Brain microvascular endothelial cell (primary cell): ENCODE measurements at regions not wholly inside any gene's neighbourhood (a gene's known extent, or its start where the extent isn't known, plus 50 kb on each side); places are given as distances from the start of the nearest gene placed in this dataset.

Experiments used
- DNase-seq: peaks from one replicate; pipeline ENCODE4 v3.0.0-alpha.2; 2020
- H3K27ac ChIP-seq: fragments of 250-450 bp; sonication (Bioruptor Pico); 2 replicates; pipeline ENCODE4 v1.5.1; 2020; ENCODE audit warnings: mild to moderate bottlenecking, moderate library complexity
- H3K27me3 ChIP-seq: fragments of 250-450 bp; sonication (Bioruptor Pico); replicated peaks from 2 replicates; pipeline ENCODE4 v1.5.1; 2020; ENCODE audit warnings: mild to moderate bottlenecking
- H3K36me3 ChIP-seq: fragments of 250-450 bp; sonication (Bioruptor Pico); replicated peaks from 2 replicates; pipeline ENCODE4 v1.5.1; 2020; ENCODE audit warnings: mild to moderate bottlenecking
- H3K4me3 ChIP-seq: 2 replicates; pipeline ENCODE4 v1.5.1; 2011; ENCODE audit warnings: low read depth, mild to moderate bottlenecking, control low read depth, low read length, moderate library complexity
- in situ Hi-C: cut with HindIII; loops from 2 replicates; pipeline ENCODE4 v1.10.0; 2017; ENCODE audit warnings: low sequenced_read_pairs, low pct_ligation_motif_present
- TF ChIP-seq, protein P1 (sequence below): IDR thresholded peaks from 2 replicates; pipeline ENCODE4 v1.5.1; 2011; ENCODE audit warnings: low read depth, mild to moderate bottlenecking, moderate library complexity, low read length, control low read depth, inconsistent platforms; ENCODE audit errors: missing control alignments

DNA sequence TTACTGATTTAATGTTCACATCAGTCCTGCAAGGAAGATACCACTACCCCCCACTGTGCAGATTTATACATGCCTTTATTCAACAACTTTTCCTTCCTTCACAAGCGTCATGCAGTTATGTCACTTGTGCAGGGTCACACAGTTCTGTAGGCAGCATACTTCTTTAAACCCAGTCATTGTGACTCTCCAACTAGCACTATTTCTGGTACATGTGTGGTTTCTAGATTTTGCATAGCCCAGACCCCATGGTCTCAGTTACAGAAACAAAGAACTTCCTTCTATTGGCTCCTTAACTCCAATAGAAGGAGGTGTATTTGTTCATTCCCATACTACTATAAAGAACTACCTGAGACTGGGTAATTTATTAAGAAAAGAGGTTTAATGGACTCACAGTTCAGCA lies 333.1 kb downstream of the ZNF516 start:
- no peak overlapping the region for H3K4me3 ChIP-seq
- no peak overlapping the region for H3K27ac ChIP-seq
- no peaks in the 10 kb centered on the region for H3K27me3 ChIP-seq
- no peaks in the 10 kb centered on the region for H3K36me3 ChIP-seq
- TF ChIP-seq, protein P1, sequence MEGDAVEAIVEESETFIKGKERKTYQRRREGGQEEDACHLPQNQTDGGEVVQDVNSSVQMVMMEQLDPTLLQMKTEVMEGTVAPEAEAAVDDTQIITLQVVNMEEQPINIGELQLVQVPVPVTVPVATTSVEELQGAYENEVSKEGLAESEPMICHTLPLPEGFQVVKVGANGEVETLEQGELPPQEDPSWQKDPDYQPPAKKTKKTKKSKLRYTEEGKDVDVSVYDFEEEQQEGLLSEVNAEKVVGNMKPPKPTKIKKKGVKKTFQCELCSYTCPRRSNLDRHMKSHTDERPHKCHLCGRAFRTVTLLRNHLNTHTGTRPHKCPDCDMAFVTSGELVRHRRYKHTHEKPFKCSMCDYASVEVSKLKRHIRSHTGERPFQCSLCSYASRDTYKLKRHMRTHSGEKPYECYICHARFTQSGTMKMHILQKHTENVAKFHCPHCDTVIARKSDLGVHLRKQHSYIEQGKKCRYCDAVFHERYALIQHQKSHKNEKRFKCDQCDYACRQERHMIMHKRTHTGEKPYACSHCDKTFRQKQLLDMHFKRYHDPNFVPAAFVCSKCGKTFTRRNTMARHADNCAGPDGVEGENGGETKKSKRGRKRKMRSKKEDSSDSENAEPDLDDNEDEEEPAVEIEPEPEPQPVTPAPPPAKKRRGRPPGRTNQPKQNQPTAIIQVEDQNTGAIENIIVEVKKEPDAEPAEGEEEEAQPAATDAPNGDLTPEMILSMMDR = no peak
- in situ Hi-C loops = no loop called here
- no peak for DNase-seq

DNA sequence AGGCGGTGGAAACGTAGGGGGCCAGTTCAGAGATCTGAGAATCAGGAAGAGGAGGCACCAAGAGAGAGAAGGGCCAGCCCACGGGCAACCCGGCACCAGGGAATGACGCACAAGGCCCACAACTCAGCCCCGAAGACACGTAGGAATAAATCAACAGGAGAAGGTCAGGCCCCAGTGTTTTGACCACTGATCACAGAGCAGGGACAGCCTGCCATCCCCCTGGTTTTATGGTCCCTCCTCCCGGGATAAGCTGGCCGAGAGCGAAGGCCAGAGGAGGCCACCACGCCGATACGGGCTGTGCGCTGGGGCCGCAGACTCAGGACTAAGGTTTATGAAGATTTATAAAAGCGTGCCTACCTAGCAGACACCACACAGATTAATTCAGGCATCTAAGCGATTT lies 341.4 kb downstream of the ZNF516 start:
- in situ Hi-C loops = no loop called here
- DNase-seq = no peak
- Histone ChIP-seq H3K27ac (no peak overlapping the region), H3K4me3 (no peak overlapping the region), H3K27me3 (no peaks in the 10 kb centered on the region), H3K36me3 (no peaks in the 10 kb centered on the region)
- TF ChIP-seq, protein P1 = no peak

GRCh38 chr18:76149734-76150133 lies 345.3 kb downstream of the ZNF516 start:
- Histone ChIP-seq H3K4me3 (no peak overlapping the region), H3K27me3 (no peaks in the 10 kb centered on the region), H3K27ac (no peak overlapping the region), H3K36me3 (no peaks in the 10 kb centered on the region)
- in situ Hi-C loops = no loop called here
- TF ChIP-seq, protein P1 = no peak
- DNase-seq = no peak

DNA sequence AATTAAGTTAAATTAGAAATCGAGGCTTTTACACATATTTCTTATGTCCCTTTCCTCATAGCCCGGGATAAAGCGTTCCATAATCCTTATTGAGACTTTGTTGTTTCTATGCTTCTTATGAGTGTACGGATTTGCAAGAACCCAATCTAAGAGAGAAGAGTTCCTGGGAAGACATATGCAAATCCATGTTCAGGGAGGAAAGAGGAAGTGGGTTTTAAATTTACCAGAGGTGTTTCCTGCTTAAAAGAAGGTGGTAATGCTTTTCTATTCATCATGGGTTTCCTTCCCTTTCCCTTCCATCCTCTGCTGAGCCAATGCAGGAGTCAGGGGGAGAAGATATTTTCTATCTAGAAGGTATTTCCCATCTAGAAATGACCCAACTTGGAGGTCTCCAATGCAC lies 345.8 kb downstream of the ZNF516 start:
- no peaks in the 10 kb centered on the region for H3K27me3 ChIP-seq
- H3K4me3 ChIP-seq = no peak overlapping the region
- no peaks in the 10 kb centered on the region for H3K36me3 ChIP-seq
- TF ChIP-seq, protein P1 = no peak
- no peak for DNase-seq
- no peak overlapping the region for H3K27ac ChIP-seq
- in situ Hi-C loops = no loop called here

DNA sequence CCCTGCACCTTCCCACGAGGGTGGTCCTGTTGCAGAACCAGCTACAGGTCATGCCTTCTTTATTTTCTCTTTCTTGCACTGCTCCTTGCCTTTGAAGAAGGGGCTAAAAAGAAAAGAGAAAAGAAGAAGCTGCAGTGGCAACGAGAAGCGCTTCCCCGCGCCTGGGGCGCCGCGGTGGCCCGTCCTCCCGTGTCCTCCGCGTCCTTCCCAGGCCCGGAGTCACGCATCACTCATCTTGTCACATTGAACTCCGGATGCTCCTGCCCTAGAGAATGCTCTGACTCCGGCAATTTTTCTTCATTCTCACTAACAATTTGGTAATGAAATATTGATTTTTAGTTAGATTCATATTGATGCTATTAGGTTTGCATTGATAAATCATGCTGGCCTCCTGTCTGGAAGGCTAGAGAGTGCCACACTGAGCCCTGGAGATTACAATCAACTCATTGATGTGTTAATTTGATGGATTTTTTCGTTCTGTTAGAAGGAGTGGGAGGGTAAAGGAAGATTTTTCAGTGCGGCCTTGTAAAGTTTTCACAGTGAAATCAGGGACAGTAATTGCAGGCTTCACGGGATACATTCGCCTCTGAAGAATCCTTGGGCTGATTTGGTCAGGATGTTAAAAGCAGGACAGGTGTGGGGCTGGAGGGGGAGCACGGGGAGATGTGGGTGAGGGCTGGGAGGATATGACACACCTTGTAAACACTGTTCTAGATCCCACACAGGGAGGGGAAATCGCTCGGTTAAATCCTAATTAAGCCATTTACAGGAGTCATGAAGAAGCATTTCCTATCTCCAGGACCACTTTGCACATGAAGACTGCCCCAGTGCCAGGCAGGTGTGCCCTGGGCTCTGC lies 349.3 kb downstream of the ZNF516 start:
- H3K4me3 ChIP-seq = no peak overlapping the region
- no peaks in the 10 kb centered on the region for H3K27me3 ChIP-seq
- no peak overlapping the region for H3K27ac ChIP-seq
- TF ChIP-seq, protein P1 = no peak
- H3K36me3 ChIP-seq = no peaks in the 10 kb centered on the region
- in situ Hi-C loops = no loop called here
- no peak for DNase-seq

DNA sequence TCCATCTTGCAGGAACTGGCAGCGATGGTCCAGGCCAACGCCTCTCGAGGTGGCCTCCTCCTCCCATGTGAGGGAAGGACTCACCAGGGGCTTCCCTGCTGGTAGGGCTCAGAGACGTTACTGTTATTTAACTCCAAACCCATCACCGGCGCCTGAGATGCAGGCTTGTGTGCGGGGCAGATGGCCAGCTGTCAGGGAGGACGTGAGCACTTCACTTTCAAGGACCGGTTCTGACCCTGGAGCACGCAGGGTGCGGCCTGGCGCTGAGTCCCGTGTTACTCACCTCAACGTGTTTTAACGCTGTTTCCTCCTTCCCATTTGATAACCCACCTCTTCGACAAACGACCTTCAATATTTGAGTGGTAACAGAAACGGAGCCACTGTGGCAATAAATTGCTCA lies 350.2 kb downstream of the ZNF516 start:
- in situ Hi-C loops = no loop called here
- DNase-seq = no peak
- no peak overlapping the region for H3K27ac ChIP-seq
- H3K27me3 ChIP-seq = no peaks in the 10 kb centered on the region
- H3K36me3 ChIP-seq = no peaks in the 10 kb centered on the region
- TF ChIP-seq, protein P1 = no peak
- no peak overlapping the region for H3K4me3 ChIP-seq
